CD14-positive monocyte (primary cell): ENCODE measurements at regions not wholly inside any gene's neighbourhood (a gene's known extent, or its start where the extent isn't known, plus 50 kb on each side); places are given as distances from the start of the nearest gene placed in this dataset.

ENCODE experiments used
- DNase-seq, 3 donors: peaks; one replicate each; pipeline ENCODE4 v3.0.0-alpha.2; 2011 to 2022
- H2AFZ ChIP-seq: 2 replicates; pipeline ENCODE4 v1.6.0; 2012; ENCODE audit warnings: mild to moderate bottlenecking, low read depth, low read length, inconsistent platforms; ENCODE audit not compliant: insufficient read depth, poor library complexity, severe bottlenecking
- H3K27ac ChIP-seq, 2 donors: 1 replicate in 1 of 2; 2 replicates in 1 of 2; pipeline ENCODE4 v1.5.1; 2012 to 2013; ENCODE audit warnings: low read length in 2 of 2, control low read depth in 1 of 2, inconsistent platforms in 1 of 2, low read depth in 1 of 2, mild to moderate bottlenecking in 1 of 2
- H3K27me3 ChIP-seq, 2 donors: one replicate each; pipeline versions ENCODE4 v1.6.0 to v1.6.1; 2011 to 2013; ENCODE audit warnings: low read length in 2 of 2; ENCODE audit not compliant: control insufficient read depth in 2 of 2, insufficient read depth in 2 of 2
- H3K36me3 ChIP-seq, 2 donors: replicated peaks in 1 of 2; 1 replicate in 1 of 2; 2 replicates in 1 of 2; pipeline versions ENCODE4 v1.5.1 to v1.6.1; 2012 to 2013; ENCODE audit warnings: low read length in 2 of 2, control low read depth in 1 of 2, inconsistent platforms in 1 of 2, mild to moderate bottlenecking in 1 of 2; ENCODE audit not compliant: insufficient read depth in 2 of 2, control insufficient read depth in 1 of 2
- H3K4me1 ChIP-seq, 2 donors: 1 replicate in 1 of 2; 2 replicates in 1 of 2; pipeline versions ENCODE4 v1.5.1 to v1.6.1; 2012 to 2013; ENCODE audit warnings: low read length in 2 of 2, control low read depth in 1 of 2, inconsistent platforms in 1 of 2, mild to moderate bottlenecking in 1 of 2, moderate library complexity in 1 of 2; ENCODE audit not compliant: insufficient read depth in 2 of 2, control insufficient read depth in 1 of 2
- H3K4me2 ChIP-seq: replicated peaks from 2 replicates; pipeline ENCODE3; 2012; ENCODE audit warnings: low read length, moderate library complexity, mild to moderate bottlenecking; ENCODE audit not compliant: poor library complexity, severe bottlenecking; ENCODE audit errors: extremely low read depth
- H3K4me3 ChIP-seq, 3 experiments: fragments of 200-600 bp in 1 of 3; sonication (generic) in 1 of 3; replicated peaks in 1 of 3; 1 replicate in 2 of 3; 2 replicates in 1 of 3; pipeline ENCODE4 v1.5.1; 2011 to 2013; ENCODE audit warnings: low read length in 3 of 3, mild to moderate bottlenecking in 3 of 3, control low read depth in 2 of 3, low read depth in 2 of 3, inconsistent platforms in 1 of 3, moderate library complexity in 1 of 3
- H3K79me2 ChIP-seq: 2 replicates; pipeline ENCODE4 v1.6.0; 2012; ENCODE audit warnings: mild to moderate bottlenecking, control low read depth, inconsistent platforms, low read length, moderate library complexity; ENCODE audit not compliant: insufficient read depth
- H3K9ac ChIP-seq: 2 replicates; pipeline ENCODE4 v1.6.0; 2017; ENCODE audit warnings: low read length, mild to moderate bottlenecking; ENCODE audit not compliant: insufficient read depth, poor library complexity, severe bottlenecking
- H3K9me3 ChIP-seq, 2 donors: replicated peaks in 1 of 2; 1 replicate in 1 of 2; 2 replicates in 1 of 2; pipeline versions ENCODE4 v1.5.1 to v1.6.1; 2012 to 2013; ENCODE audit warnings: low read length in 2 of 2, control low read depth in 1 of 2; ENCODE audit not compliant: control insufficient read depth in 1 of 2, insufficient read depth in 1 of 2
- H4K20me1 ChIP-seq: 2 replicates; pipeline ENCODE4 v1.6.0; 2012; ENCODE audit warnings: mild to moderate bottlenecking, low read length, control low read depth, moderate library complexity; ENCODE audit not compliant: insufficient read depth
- H3K27ac Mint-ChIP-seq, 7 donors: one replicate each; pipeline ENCODE4 v1.8.0; 2020; ENCODE audit warnings: mild to moderate bottlenecking in 7 of 7, mixed read lengths in 7 of 7, moderate library complexity in 6 of 7, inconsistent platforms in 2 of 7
- H3K27me3 Mint-ChIP-seq, 3 donors: one replicate each; pipeline ENCODE4 v1.8.0; 2021 to 2022; ENCODE audit warnings: low read depth in 3 of 3, mild to moderate bottlenecking in 3 of 3, mixed read lengths in 3 of 3, moderate library complexity in 3 of 3, inconsistent platforms in 1 of 3
- H3K36me3 Mint-ChIP-seq, 2 donors: one replicate each; pipeline ENCODE4 v1.8.0; 2020; ENCODE audit warnings: mixed read lengths in 2 of 2, inconsistent platforms in 1 of 2, mild to moderate bottlenecking in 1 of 2
- H3K4me1 Mint-ChIP-seq: one replicate; pipeline ENCODE4 v1.8.0; 2020; ENCODE audit warnings: mild to moderate bottlenecking, mixed read lengths
- H3K4me3 Mint-ChIP-seq, 2 donors: one replicate each; pipeline ENCODE4 v1.8.0; 2020; ENCODE audit warnings: mild to moderate bottlenecking in 2 of 2, mixed read lengths in 2 of 2, moderate library complexity in 1 of 2
- H3K9me3 Mint-ChIP-seq, 7 donors: one replicate each; pipeline ENCODE4 v1.8.0; 2020 to 2022; ENCODE audit warnings: mixed read lengths in 7 of 7, mild to moderate bottlenecking in 6 of 7, moderate library complexity in 6 of 7, inconsistent platforms in 2 of 7
- WGBS: methylation state at CpG from one replicate; pipeline ENCODE4 v1.1.5; 2013; ENCODE audit warnings: missing lambda C conversion rate; ENCODE audit not compliant: insufficient coverage; 5-methylcytosine and 5-hydroxymethylcytosine counted together
- intact Hi-C, 2 donors: fragments of 100-400 bp; cut with micrococcal nuclease; formaldehyde crosslinking; loops; one replicate each; pipeline versions ENCODE4 v1.15.0 to v1.15.1; 2023
- TF ChIP-seq, protein P1 (sequence below): fragments of 200-600 bp; IDR thresholded peaks from one replicate; pipeline ENCODE4 v1.8.0; 2022; ENCODE audit warnings: antibody characterized with exemption, mild to moderate bottlenecking

DNA sequence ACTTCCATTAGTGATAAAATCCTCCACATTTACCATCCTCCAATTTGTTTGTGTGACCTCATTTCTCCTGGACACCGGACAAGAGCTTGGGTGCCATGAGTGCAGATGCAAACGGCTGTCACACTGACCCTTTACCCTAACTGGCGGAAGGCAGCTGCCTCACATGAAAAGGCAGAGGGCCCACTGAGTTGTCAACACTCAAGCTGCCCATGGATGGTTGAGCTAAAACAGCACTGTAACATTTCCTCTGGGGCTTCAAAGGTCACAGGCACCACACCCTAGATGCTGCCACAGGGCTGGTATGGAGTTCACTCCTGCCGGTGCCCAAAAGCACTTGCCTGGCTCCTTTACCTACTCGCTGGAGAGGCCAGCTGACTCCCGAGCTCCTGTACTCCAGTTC, 653.4 kb downstream of the KCNT2 start:
- no peak overlapping the region for H3K4me3 ChIP-seq
- no peaks in the 10 kb centered on the region for H3K36me3 Mint-ChIP-seq
- no peaks in the 10 kb centered on the region for H3K79me2 ChIP-seq
- H4K20me1 ChIP-seq = no peaks in the 10 kb centered on the region
- no peak overlapping the region for H3K27ac Mint-ChIP-seq
- H3K4me1 ChIP-seq = no peaks in the 10 kb centered on the region
- intact Hi-C loops = no loop called here
- H3K27ac ChIP-seq = no peak overlapping the region
- no peak for DNase-seq
- H3K27me3 Mint-ChIP-seq = peaks cover 0 to 2% (median 0%) of the 10 kb centered on the region in 3 donors
- no peak overlapping the region for H3K4me3 Mint-ChIP-seq
- H2AFZ ChIP-seq = no peak overlapping the region
- H3K9me3 ChIP-seq = no peaks in the 10 kb centered on the region
- no peaks in the 10 kb centered on the region for H3K36me3 ChIP-seq
- H3K9ac ChIP-seq = no peak overlapping the region
- H3K9me3 Mint-ChIP-seq = peaks cover 0 to 3% (median 2%) of the 10 kb centered on the region in 7 donors
- WGBS = 96% methylated on average over 4 of the region's 6 CpGs
- H3K27me3 ChIP-seq = no peaks in the 10 kb centered on the region
- H3K4me1 Mint-ChIP-seq = no peaks in the 10 kb centered on the region
- TF ChIP-seq, protein P1, sequence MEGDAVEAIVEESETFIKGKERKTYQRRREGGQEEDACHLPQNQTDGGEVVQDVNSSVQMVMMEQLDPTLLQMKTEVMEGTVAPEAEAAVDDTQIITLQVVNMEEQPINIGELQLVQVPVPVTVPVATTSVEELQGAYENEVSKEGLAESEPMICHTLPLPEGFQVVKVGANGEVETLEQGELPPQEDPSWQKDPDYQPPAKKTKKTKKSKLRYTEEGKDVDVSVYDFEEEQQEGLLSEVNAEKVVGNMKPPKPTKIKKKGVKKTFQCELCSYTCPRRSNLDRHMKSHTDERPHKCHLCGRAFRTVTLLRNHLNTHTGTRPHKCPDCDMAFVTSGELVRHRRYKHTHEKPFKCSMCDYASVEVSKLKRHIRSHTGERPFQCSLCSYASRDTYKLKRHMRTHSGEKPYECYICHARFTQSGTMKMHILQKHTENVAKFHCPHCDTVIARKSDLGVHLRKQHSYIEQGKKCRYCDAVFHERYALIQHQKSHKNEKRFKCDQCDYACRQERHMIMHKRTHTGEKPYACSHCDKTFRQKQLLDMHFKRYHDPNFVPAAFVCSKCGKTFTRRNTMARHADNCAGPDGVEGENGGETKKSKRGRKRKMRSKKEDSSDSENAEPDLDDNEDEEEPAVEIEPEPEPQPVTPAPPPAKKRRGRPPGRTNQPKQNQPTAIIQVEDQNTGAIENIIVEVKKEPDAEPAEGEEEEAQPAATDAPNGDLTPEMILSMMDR = no peak
- no peak overlapping the region for H3K4me2 ChIP-seq

DNA sequence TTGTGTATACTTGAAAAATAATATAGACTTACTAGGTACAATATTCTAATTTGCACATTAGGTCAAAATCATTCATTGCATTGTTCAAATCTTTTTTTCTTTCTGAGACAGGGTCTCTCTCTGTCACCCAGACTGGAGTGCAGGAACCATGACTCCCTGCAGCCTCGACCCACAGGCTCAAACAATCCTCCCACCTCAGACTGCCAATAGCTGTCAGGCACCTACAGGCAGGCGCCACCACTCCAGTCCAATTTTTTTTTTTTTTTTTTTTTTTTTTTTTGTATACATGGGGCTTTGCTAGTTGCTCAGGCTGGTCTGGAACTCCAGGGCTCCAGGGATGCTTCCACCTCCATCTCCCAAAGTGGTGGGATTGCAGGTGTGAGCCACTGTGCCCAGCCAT, 656.9 kb downstream of the KCNT2 start:
- H3K36me3 Mint-ChIP-seq = no peaks in the 10 kb centered on the region
- H3K27me3 Mint-ChIP-seq = peaks cover 0 to 2% (median 0%) of the 10 kb centered on the region in 3 donors
- H3K9me3 Mint-ChIP-seq = peaks cover 0 to 8% (median 3%) of the 10 kb centered on the region in 7 donors
- Histone ChIP-seq H3K4me1 (no peaks in the 10 kb centered on the region), H3K4me3 (no peak overlapping the region), H3K79me2 (no peaks in the 10 kb centered on the region), H2AFZ (no peak overlapping the region), H3K27me3 (no peaks in the 10 kb centered on the region), H3K9ac (no peak overlapping the region), H3K27ac (no peak overlapping the region), H4K20me1 (no peaks in the 10 kb centered on the region), H3K36me3 (no peaks in the 10 kb centered on the region), H3K9me3 (no peaks in the 10 kb centered on the region), H3K4me2 (no peak overlapping the region)
- H3K27ac Mint-ChIP-seq = no peak overlapping the region
- DNase-seq = no peak
- TF ChIP-seq, protein P1 = no peak
- H3K4me3 Mint-ChIP-seq = no peak overlapping the region
- WGBS = 100% methylated on average over 1 of the region's 2 CpGs
- no peaks in the 10 kb centered on the region for H3K4me1 Mint-ChIP-seq
- intact Hi-C loops = no loop called here
